ENCODE measurements at regions not wholly inside any gene's neighbourhood (a gene's known extent, or its start where the extent isn't known, plus 50 kb on each side); places are given as distances from the start of the nearest gene placed in this dataset.
"Not testable (repeated sequence)": the region's sequence is repeated elsewhere in the genome, so short reads cannot be mapped to it uniquely, and the experiment has no call there.

DNA sequence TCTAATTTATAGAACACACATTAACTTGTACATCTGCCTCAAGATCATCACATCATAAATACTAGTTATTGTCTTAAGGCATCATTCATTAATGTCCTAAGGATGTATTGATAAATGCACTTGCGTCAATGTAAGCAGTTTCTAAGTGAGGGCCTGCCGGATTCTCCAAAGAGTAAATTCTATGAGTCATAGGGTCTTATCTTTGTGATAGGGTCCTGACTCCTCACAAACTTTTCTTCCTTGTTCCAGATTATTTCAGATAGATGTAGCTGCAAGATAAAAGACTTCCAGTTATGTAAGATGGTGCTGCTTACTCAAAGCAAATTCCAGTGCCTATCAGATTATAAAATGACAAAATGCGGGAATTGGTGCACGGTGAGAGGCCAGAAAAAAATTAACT, 315.0 kb upstream of the SLC39A10 start:
- DNase-seq: no peak

- DNase-seq: no peak
Measured at GRCh38 chr2:195338856-195339255, 318.2 kb upstream of the SLC39A10 start.

- DNase-seq: no peak
Measured at GRCh38 chr2:195337597-195337996, 319.4 kb upstream of the SLC39A10 start.

GRCh38 chr2:195333869-195334268, 323.2 kb upstream of the SLC39A10 start:
- no peak for DNase-seq

- DNase-seq: no peak
Measured at GRCh38 chr2:195331966-195332365, 325.1 kb upstream of the SLC39A10 start.

- DNase-seq: no peak
Measured at GRCh38 chr2:195331129-195331528, 325.9 kb upstream of the SLC39A10 start.

DNA sequence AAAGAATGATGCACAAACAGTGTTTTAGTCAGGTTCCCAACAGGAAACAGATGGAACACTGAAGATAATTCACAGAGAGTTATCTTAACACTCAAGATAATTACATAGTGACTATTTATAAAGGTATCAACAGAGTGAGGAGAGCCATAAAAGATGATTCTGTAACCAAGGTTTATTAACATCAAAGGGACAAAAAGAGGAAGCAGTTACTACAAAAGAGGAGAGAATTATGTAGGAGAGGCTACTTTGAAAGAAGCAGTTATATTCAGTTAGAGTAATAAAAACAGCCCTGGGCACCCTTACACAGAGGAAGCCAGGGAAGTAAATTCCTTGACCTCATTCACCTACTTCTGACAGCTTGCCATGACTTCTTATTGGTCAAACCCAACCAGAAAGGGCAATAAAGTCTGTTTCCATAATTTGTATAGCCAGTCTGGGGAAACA, 326.5 kb upstream of the SLC39A10 start:
- DNase-seq: no peak

GRCh38 chr2:195329784-195330183, 327.2 kb upstream of the SLC39A10 start:
- DNase-seq: not testable (repeated sequence)

DNA sequence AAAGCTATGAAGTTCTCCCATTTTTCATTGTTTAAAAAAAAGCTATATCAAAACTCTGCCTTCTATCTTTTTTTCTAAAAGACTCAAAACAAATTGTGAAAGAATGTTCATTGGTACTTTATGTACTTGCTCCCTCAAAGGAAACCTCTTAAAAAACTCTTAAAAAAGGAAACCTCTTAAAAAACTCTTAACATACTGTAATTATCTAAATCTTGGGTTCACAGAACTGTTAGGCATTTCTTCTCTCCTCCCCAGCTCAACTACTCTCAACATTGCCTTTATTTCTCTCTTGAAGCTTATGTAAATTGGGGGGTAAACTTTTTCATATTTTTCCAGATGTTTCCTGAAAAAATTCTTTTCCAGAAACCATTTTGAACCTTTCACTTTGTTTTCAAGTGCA, 330.5 kb upstream of the SLC39A10 start:
- no peak for DNase-seq

DNA sequence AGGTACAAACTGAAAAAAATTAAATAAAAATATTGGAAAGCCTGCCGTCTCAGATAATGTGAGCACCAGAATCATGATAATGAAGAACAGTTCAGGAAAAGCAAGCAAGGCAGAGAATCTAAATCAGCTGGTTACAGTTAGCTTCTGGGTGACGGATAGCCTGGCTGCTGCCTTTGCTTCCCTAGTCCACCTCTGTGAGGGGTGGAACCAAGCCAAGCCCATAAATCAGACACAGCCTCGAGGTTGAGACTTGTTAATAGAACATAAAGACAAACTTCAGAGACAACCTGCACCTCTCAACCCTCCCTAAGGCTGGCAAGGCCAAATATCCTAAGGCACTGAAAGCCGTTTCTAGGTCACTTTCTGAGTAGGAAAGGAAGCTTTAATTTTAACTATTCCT, 334.7 kb upstream of the SLC39A10 start:
- no peak for DNase-seq

DNA sequence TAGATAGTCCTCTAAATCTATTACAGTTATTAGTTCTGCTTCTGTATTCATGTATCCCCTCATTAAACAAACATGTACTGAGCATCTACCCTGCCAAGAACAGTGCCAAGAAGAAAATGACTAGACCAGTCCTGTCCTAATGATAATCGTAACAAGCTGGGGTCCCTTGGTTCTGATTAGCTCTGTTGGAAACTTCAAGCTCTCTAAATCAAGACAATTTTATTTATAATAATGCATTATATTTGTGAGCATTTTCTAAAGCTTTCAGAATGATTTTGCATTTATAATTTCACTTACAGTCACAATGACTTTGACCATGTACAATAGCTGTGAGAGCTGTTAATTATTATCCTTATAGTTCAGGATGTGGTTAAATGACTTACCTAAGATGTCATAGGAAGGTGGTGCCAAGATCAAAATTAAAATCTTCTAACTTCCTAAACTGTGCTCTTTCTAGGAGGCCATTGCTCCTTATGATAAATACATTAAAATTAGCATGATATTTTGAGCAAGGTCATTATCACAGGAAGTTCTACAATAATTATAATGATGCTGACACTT, 336.5 kb upstream of the SLC39A10 start:
- no peak for DNase-seq

DNA sequence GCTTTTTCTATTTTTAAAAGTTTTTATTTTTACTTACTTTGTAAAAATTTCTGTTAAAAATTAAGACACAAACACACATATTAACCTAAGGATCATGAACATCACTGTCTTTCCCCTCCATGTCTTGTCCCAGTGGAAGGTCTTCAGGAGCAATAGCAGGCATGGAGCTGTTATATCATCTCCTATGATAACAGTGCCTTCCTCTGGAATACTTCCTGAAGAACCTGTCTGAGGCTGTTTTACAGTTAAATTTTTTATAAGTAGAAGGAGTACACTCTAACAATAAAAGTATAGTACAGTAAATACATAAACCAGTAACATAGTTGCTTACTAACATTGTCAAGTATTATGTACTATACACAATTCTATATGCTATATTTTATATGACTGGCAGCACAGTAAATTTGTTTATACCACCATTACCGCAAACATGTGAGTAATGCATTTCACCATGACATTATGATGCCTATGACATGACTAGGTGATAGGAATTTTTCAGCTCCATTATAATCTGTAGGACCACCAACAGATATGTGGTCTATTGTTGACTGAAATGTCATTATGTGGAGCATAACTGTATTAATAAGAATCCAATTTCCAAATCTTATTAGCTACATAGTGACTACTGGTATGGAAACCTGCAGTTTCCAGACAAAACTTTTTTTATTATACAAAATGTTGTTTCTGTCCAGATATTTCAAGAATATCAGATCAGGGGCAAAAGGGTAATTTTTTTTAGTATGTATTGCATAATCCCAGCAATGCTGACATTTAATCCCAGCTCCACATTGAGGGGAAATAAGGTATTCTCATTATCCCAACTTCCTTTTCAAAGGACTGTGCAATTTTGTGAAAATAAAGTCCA, 337.2 kb upstream of the SLC39A10 start:
- DNase-seq: no peak

DNA sequence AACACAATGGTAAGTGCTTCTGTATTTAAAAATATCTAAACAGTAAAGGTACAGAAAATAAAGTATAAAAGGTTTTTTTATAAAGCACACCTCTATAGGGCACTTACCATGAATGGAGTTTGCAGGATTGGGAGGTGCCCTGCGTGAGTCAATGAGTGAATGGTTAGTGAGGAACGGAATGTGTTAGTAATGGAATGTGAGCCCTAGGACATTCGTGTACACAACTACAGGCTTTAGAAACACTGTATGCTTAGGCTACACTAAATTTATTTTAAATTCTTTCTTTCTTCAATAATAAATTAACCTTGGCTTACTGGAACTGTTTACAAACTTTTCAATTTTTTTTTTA, 337.9 kb upstream of the SLC39A10 start:
- DNase-seq: no peak

- DNase-seq: peak; percentile 22
Measured at GRCh38 chr2:195318440-195319111, 338.4 kb upstream of the SLC39A10 start.

DNA sequence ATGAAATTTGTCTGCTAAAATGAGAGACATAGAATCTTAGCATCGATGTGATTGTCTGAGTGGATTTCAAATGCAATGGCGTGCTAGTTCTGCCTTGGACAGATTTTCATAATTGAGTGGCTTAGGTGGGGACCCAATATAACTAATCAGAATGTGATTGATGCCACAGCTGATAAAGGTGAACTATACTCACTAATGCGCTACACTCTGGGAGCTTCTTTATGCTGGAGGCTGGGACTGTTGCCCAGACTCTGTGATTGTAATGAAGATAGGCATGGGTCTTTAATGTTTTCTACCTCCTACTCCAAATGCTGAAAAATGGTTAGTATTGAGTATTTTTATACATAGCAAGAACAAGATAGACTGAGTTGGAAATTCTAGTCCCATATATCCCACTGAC, 339.5 kb upstream of the SLC39A10 start:
- DNase-seq: no peak

GRCh38 chr2:195316486-195316885, 340.5 kb upstream of the SLC39A10 start:
- DNase-seq: no peak

DNA sequence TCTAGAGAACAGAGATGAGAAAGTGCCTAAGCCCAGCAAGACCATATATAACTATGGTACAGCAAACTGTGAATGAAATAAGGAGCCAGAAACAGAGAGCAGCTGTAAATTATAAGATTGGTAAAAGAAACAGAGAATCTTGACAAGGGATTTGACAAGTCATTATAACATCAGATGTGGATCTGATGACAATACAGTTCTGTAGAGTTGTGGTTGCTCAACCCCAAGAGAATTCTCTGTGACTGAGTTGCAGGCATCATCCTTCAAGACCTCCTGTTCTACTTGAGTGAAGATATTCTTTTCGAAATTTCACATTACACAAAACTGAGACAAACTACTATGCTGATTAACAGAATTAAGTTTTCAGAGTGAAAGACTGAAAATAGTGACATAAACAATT, 343.1 kb upstream of the SLC39A10 start:
- DNase-seq: no peak

DNA sequence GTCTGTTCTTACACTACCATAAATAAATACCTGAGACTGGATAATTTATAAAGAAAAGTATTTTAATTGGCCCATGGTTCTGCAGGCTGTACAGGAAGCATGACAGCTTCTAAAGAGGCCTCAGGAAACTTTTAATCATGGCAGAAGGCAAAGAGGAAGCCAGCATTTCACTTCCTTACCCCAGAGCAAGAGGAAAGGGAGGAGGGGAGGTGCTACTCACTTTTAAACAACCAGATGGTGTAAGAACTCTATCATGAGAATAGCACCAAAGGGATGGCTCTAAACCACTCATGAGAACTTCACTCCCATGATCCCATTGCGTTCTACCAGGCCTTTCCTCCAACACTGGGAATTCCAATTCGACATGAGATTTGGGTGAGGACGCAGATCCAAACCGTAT, 344.4 kb upstream of the SLC39A10 start:
- no peak for DNase-seq

DNA sequence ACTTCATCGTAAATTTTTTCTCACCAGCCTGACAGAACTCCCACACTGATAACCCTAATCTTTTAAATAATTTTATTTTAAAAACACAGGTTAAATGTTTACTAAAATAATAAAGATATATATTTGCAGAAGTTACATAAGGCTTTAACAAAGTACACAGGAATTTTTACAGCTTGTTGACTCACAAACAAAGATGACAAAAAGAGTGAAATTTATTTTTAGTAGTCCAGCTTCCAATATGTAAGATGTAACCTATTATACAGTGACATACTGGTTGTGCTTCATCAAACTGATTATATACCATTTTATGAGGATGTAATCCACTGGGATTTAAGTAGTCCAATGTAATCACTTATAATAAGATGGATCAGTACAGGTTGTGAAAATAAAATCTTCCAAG, 348.9 kb upstream of the SLC39A10 start:
- no peak for DNase-seq

- no peak for DNase-seq
Measured at GRCh38 chr2:195307751-195308150, 349.3 kb upstream of the SLC39A10 start.

GRCh38 chr2:195304310-195304709, 352.7 kb upstream of the SLC39A10 start:
- no peak for DNase-seq

- no peak for DNase-seq
Measured at GRCh38 chr2:195300631-195301030, 356.4 kb upstream of the SLC39A10 start.

DNA sequence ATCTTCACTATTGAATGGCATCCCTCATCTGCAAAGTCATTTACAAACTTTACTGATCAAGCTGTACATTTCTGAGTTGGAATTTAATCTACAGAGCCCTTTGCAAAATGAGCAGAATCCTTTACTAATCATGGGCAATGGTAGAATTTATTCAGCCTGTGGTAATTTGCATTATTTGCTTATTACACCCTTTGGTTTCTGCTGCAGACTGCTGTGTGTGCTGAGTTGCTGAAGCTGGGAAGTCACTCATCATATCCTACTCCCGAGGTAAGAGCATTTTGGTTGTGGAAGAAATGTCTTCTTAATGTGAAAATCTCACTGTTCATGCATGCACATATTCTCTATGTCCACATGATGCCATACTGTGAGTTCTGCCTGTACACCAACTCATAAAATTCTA, 357.4 kb upstream of the SLC39A10 start:
- no peak for DNase-seq

DNA sequence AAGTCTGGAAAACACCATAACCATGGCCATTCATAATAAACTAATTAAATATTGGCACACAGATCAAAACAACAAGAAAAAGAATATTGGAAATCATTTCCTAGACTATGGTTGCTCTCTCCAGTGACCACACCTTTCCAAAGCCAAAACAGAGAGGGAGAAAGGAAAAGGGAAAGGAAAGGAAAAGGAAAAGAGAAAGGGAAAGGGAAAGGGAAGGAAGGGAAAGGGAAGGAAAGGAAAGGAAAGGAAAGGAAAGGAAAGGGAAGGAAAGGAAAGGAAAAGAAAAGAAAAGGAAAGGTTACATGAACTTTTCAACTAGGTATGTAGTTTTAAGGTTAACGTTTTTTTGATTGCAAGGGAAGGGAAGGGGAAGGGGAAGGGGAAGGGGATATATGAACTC, 360.5 kb upstream of the SLC39A10 start:
- DNase-seq: no peak
